HEK293 (cell line): ENCODE measurements at regions not wholly inside any gene's neighbourhood (a gene's known extent, or its start where the extent isn't known, plus 50 kb on each side); places are given as distances from the start of the nearest gene placed in this dataset.

Source experiments
- CTCF ChIA-PET: fragments of 350-600 bp; formaldehyde crosslinking; extraction: SDS; loops from one replicate; lab custom pipeline; 2021; ENCODE audit warnings: antibody characterized with exemption; lab: Yijun Ruan, JAX
- POLR2A ChIA-PET: fragments of 300-600 bp; formaldehyde crosslinking; extraction: SDS; loops from one replicate; lab custom pipeline; 2020; ENCODE audit warnings: antibody characterized with exemption, inconsistent platforms; lab: Yijun Ruan, JAX
- H3K27ac ChIP-seq: fragments of 200-500 bp; sonication (Bioruptor generic); 2 replicates; pipeline ENCODE4 v1.5.1; 2014; ENCODE audit warnings: low read depth, low read length, control low read depth, inconsistent platforms; ENCODE audit errors: extremely low read depth
- H3K36me3 ChIP-seq, 2 experiments: fragments of 200-500 bp in 1 of 2; sonication (Bioruptor generic) in 1 of 2; 1 replicate in 1 of 2; 2 replicates in 1 of 2; pipeline ENCODE4 v1.5.1; 2014 to 2017; ENCODE audit warnings: inconsistent platforms in 2 of 2, low read length in 2 of 2; ENCODE audit not compliant: control insufficient read depth in 2 of 2, insufficient read depth in 1 of 2
- H3K4me1 ChIP-seq: fragments of 200-500 bp; sonication (Bioruptor generic); 2 replicates; pipeline ENCODE4 v1.5.1; 2014; ENCODE audit warnings: mild to moderate bottlenecking, low read length, inconsistent platforms; ENCODE audit not compliant: control insufficient read depth, insufficient read depth
- H3K4me3 ChIP-seq: 2 replicates; pipeline ENCODE4 v1.5.1; 2011; ENCODE audit warnings: low read depth, mild to moderate bottlenecking, control low read depth, low read length, moderate library complexity
- H3K9me3 ChIP-seq: fragments of 200-500 bp; sonication (Bioruptor generic); 2 replicates; pipeline ENCODE4 v1.5.1; 2014; ENCODE audit warnings: low read depth, low read length, inconsistent platforms; ENCODE audit not compliant: control insufficient read depth, insufficient read depth
- EGR2 ChIP-seq: fragments of 450-650 bp; formaldehyde crosslinking; IDR thresholded peaks from 2 replicates; pipeline ENCODE4 v1.5.1; 2016; ENCODE audit warnings: low read depth, missing biosample characterization, missing genetic modification characterization
- HOXD13 ChIP-seq: sonication (generic); formaldehyde crosslinking; IDR thresholded peaks from 2 replicates; pipeline ENCODE4 v1.8.0; 2022; ENCODE audit warnings: missing genetic modification reagents, borderline replicate concordance
- TRIM28 ChIP-seq: IDR thresholded peaks from 2 replicates; pipeline ENCODE4 v1.6.1; 2011; ENCODE audit warnings: low read length, control low read depth, borderline replicate concordance
- ZNF114 ChIP-seq: fragments of 450-650 bp; formaldehyde crosslinking; IDR thresholded peaks from 2 replicates; pipeline ENCODE4 v1.5.0; 2017; ENCODE audit warnings: missing biosample characterization, missing genetic modification characterization
- ZNF16 ChIP-seq: fragments of 450-650 bp; formaldehyde crosslinking; IDR thresholded peaks from 2 replicates; pipeline ENCODE4 v1.5.1; 2016; ENCODE audit warnings: low read depth, missing biosample characterization, missing genetic modification characterization
- ZNF2 ChIP-seq: fragments of 450-650 bp; formaldehyde crosslinking; IDR thresholded peaks from 2 replicates; pipeline ENCODE4 v1.5.1; 2016; ENCODE audit warnings: missing biosample characterization, missing genetic modification characterization
- ZNF350 ChIP-seq: fragments of 450-650 bp; formaldehyde crosslinking; IDR thresholded peaks from 2 replicates; pipeline ENCODE4 v1.5.0; 2017; ENCODE audit warnings: missing biosample characterization, mild to moderate bottlenecking, missing genetic modification characterization
- ZNF510 ChIP-seq: fragments of 450-650 bp; formaldehyde crosslinking; IDR thresholded peaks from 2 replicates; pipeline ENCODE4 v1.5.1; 2018; ENCODE audit warnings: mild to moderate bottlenecking, missing genetic modification characterization, missing biosample characterization; ENCODE audit not compliant: insufficient replicate concordance
- ZNF571 ChIP-seq: fragments of 450-650 bp; formaldehyde crosslinking; IDR thresholded peaks from 2 replicates; pipeline ENCODE4 v1.5.0; 2017; ENCODE audit warnings: missing biosample characterization, missing genetic modification characterization
- ZNF621 ChIP-seq: fragments of 450-650 bp; formaldehyde crosslinking; IDR thresholded peaks from 2 replicates; pipeline ENCODE4 v1.5.1; 2017; ENCODE audit warnings: missing biosample characterization, missing genetic modification characterization
- ZNF623 ChIP-seq: fragments of 450-650 bp; formaldehyde crosslinking; IDR thresholded peaks from 2 replicates; pipeline ENCODE4 v1.5.1; 2016; ENCODE audit warnings: missing biosample characterization, missing genetic modification characterization
- ZNF664 ChIP-seq: fragments of 450-650 bp; formaldehyde crosslinking; IDR thresholded peaks from 2 replicates; pipeline ENCODE4 v1.5.1; 2016; ENCODE audit warnings: missing biosample characterization, missing genetic modification characterization
- ZNF830 ChIP-seq: fragments of 450-650 bp; IDR thresholded peaks from 2 replicates; pipeline ENCODE4 v1.5.0; 2018; ENCODE audit warnings: missing biosample characterization, missing genetic modification characterization, low read depth, mild to moderate bottlenecking, moderate library complexity
- ZNF837 ChIP-seq: fragments of 450-650 bp; formaldehyde crosslinking; IDR thresholded peaks from 2 replicates; pipeline ENCODE4 v1.5.1; 2016; ENCODE audit warnings: missing biosample characterization, missing genetic modification characterization
- TF ChIP-seq, protein P1 (sequence below): fragments of 450-650 bp; formaldehyde crosslinking; IDR thresholded peaks from 2 replicates; pipeline ENCODE4 v1.5.1; 2016; ENCODE audit warnings: missing biosample characterization, missing genetic modification characterization
- TF ChIP-seq, protein P2 (sequence below): fragments of 450-650 bp; formaldehyde crosslinking; IDR thresholded peaks from 2 replicates; pipeline ENCODE4 v1.5.1; 2016; ENCODE audit warnings: missing biosample characterization, missing genetic modification characterization, low read depth
- TF ChIP-seq, protein P3 (sequence below): fragments of 450-650 bp; formaldehyde crosslinking; IDR thresholded peaks from 2 replicates; pipeline ENCODE4 v1.5.1; 2016; ENCODE audit warnings: missing biosample characterization, missing genetic modification characterization
- TF ChIP-seq, protein P4 (sequence below): fragments of 450-650 bp; formaldehyde crosslinking; IDR thresholded peaks from 2 replicates; pipeline ENCODE4 v1.5.1; 2016; ENCODE audit warnings: missing biosample characterization, missing genetic modification characterization
- TF ChIP-seq, protein P5 (sequence below): fragments of 450-650 bp; formaldehyde crosslinking; IDR thresholded peaks from 2 replicates; pipeline ENCODE4 v1.5.1; 2017; ENCODE audit warnings: missing biosample characterization, missing genetic modification characterization
- TF ChIP-seq, protein P6 (sequence below): fragments of 450-650 bp; formaldehyde crosslinking; IDR thresholded peaks from 2 replicates; pipeline ENCODE4 v1.5.1; 2016; ENCODE audit warnings: missing biosample characterization, missing genetic modification characterization

DNA sequence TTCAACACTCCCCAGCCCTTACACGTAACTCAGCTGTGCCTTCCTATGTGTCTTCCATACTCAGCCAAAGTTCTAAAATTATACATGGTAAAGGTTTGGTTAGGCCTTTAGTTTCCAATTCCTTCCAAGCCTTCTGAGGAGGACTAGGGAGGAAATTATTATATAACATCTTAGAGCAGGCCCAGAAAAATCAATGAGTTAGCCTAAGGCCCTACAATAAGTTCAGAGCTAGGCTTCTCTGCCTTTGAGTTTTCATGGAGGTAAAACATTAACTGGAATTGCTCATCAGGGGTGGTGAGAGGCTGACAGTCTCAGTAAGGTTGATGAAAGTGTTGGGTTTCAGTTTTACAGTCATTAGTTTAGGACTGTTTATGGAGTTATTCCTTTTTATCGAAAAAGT lies 286.0 kb downstream of the ADGB start:
- Histone ChIP-seq H3K9me3 (no peaks in the 10 kb centered on the region), H3K36me3 (no peaks in the 10 kb centered on the region), H3K4me3 (no peak overlapping the region), H3K4me1 (no peaks in the 10 kb centered on the region), H3K27ac (no peak overlapping the region)
- CTCF ChIA-PET = interaction anchor here (0.5 kb wide), 1 partner anchor 48 kb away, joined by 3 read pairs; no protein-coding TSS in a partner anchor
- TF ChIP-seq, protein P1, sequence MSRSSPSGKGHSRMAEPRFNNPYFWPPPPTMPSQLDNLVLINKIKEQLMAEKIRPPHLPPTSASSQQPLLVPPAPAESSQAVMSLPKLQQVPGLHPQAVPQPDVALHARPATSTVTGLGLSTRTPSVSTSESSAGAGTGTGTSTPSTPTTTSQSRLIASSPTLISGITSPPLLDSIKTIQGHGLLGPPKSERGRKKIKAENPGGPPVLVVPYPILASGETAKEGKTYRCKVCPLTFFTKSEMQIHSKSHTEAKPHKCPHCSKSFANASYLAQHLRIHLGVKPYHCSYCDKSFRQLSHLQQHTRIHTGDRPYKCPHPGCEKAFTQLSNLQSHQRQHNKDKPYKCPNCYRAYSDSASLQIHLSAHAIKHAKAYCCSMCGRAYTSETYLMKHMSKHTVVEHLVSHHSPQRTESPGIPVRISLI (tag by site-specific recombination) = no peak
- TF ChIP-seq ZNF510 (tag by site-specific recombination) = no peak
- POLR2A ChIA-PET = no interaction called here

DNA sequence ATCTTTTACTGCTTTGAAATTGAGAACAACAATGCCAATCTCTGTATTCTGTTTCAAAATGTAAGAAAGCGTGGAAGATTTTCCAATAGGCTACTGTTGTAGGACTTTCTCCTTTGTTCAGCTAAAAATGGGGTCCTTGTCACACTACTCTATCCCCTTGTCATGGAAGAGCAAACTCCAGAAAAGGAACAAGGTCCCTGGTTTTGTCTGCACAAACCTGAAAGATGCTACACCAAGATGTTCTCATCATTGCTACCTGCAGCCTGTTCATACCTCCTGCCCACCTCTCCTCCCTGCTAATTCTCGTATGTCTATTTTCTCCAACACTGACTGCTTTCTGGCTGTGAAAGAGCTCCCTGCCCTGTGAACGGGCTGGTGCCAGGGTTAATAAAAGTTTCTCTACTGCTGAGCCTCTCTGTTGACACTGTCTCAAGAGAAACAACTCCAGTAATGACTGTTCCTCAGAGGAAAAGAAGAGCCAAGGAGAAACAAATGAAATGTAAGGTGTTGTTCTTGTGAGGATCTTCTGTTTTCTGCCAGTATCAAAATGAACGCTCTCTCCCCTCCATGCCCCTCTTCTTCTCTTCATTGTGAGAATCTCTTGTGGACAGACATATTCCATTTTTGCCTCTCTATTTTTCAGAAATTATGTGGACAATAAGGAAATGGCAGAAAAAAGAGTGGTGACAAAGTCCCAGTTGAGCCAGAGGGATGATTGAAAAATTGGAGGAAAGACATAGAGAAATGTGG lies 287.1 kb downstream of the ADGB start:
- CTCF ChIA-PET = interaction anchor here (0.5 to 1.5 kb wide), 3 partner anchors 18 to 511 kb away, joined by 3 to 4 read pairs (median 3); no protein-coding TSS in a partner anchor

DNA sequence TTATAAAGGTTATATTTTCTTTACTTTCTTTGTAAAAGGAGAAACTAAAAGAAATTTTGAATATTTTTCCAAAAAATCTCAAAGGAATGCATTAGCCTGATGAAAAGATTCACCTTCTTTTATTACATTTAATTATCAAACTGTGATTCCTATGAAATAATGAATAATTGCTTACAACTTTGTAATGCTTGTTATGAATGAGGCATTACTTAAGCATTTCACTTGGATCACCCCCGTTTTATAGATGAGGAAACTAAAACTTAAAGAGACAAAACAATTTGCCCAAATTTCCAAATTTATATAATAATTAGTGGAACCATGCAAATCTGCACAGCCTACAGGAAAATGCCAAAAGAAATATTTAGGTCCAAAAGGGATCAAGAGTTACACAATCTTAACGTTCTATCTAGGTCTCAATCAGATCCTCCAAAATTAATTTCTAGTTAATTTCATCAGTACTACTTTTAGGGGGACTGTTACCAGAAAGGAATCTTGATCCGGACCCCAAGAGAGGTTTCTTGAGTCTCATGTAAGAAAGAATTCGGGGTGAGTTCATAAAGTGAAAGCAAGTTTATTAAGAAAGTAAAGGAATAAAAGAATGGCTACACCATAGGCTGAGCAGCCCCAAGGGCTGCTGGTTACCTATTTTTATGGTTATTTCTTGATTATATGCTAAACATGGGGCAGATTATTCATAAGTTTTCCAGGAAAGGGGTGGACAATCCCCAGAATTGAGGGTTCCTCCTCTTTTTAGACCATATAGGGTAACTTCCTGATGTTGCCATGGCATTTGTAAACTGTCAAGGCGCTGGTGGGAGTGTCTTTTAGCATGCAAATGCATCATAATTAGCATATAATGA lies 288.0 kb downstream of the ADGB start:
- POLR2A ChIA-PET = no interaction called here
- CTCF ChIA-PET = interaction anchor here (0.6 to 1.5 kb wide), 2 partner anchors 17 to 510 kb away, joined by 3 to 4 read pairs; no protein-coding TSS in a partner anchor
- Histone ChIP-seq H3K27ac (no peak overlapping the region), H3K4me1 (no peaks in the 10 kb centered on the region), H3K9me3 (no peaks in the 10 kb centered on the region), H3K36me3 (no peaks in the 10 kb centered on the region), H3K4me3 (no peak overlapping the region)
- TF ChIP-seq ZNF621 (no peak), ZNF837 (tag by site-specific recombination) (no peak), ZNF830 (tag by site-specific recombination) (no peak), EGR2 (tag by site-specific recombination) (no peak), ZNF571 (tag by site-specific recombination) (no peak), HOXD13 (no peak), TRIM28 (no peak), ZNF16 (tag by site-specific recombination) (no peak)
- TF ChIP-seq, protein P2, sequence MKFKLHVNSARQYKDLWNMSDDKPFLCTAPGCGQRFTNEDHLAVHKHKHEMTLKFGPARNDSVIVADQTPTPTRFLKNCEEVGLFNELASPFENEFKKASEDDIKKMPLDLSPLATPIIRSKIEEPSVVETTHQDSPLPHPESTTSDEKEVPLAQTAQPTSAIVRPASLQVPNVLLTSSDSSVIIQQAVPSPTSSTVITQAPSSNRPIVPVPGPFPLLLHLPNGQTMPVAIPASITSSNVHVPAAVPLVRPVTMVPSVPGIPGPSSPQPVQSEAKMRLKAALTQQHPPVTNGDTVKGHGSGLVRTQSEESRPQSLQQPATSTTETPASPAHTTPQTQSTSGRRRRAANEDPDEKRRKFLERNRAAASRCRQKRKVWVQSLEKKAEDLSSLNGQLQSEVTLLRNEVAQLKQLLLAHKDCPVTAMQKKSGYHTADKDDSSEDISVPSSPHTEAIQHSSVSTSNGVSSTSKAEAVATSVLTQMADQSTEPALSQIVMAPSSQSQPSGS (tag by site-specific recombination) = no peak
- TF ChIP-seq, protein P3, sequence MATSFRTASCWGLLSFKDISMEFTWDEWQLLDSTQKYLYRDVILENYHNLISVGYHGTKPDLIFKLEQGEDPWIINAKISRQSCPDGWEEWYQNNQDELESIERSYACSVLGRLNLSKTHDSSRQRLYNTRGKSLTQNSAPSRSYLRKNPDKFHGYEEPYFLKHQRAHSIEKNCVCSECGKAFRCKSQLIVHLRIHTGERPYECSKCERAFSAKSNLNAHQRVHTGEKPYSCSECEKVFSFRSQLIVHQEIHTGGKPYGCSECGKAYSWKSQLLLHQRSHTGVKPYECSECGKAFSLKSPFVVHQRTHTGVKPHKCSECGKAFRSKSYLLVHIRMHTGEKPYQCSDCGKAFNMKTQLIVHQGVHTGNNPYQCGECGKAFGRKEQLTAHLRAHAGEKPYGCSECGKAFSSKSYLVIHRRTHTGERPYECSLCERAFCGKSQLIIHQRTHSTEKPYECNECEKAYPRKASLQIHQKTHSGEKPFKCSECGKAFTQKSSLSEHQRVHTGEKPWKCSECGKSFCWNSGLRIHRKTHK = no peak
- TF ChIP-seq, protein P4, sequence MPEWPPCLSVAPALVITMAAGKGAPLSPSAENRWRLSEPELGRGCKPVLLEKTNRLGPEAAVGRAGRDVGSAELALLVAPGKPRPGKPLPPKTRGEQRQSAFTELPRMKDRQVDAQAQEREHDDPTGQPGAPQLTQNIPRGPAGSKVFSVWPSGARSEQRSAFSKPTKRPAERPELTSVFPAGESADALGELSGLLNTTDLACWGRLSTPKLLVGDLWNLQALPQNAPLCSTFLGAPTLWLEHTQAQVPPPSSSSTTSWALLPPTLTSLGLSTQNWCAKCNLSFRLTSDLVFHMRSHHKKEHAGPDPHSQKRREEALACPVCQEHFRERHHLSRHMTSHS = no peak

More for the DNA sequence above, 287.1 kb downstream of the ADGB start:
- H3K4me3 ChIP-seq = no peak overlapping the region
- H3K27ac ChIP-seq = no peak overlapping the region
- POLR2A ChIA-PET = no interaction called here
- no peaks in the 10 kb centered on the region for H3K4me1 ChIP-seq
- H3K36me3 ChIP-seq = no peaks in the 10 kb centered on the region
- H3K9me3 ChIP-seq = no peaks in the 10 kb centered on the region
- TF ChIP-seq, protein P5, sequence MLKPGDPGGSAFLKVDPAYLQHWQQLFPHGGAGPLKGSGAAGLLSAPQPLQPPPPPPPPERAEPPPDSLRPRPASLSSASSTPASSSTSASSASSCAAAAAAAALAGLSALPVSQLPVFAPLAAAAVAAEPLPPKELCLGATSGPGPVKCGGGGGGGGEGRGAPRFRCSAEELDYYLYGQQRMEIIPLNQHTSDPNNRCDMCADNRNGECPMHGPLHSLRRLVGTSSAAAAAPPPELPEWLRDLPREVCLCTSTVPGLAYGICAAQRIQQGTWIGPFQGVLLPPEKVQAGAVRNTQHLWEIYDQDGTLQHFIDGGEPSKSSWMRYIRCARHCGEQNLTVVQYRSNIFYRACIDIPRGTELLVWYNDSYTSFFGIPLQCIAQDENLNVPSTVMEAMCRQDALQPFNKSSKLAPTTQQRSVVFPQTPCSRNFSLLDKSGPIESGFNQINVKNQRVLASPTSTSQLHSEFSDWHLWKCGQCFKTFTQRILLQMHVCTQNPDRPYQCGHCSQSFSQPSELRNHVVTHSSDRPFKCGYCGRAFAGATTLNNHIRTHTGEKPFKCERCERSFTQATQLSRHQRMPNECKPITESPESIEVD (tag by site-specific recombination) = no peak
- TF ChIP-seq ZNF2 (tag by site-specific recombination) (no peak), ZNF837 (tag by site-specific recombination) (no peak), ZNF664 (no peak), ZNF350 (tag by site-specific recombination) (no peak), ZNF623 (no peak), ZNF114 (no peak)
- TF ChIP-seq, protein P6, sequence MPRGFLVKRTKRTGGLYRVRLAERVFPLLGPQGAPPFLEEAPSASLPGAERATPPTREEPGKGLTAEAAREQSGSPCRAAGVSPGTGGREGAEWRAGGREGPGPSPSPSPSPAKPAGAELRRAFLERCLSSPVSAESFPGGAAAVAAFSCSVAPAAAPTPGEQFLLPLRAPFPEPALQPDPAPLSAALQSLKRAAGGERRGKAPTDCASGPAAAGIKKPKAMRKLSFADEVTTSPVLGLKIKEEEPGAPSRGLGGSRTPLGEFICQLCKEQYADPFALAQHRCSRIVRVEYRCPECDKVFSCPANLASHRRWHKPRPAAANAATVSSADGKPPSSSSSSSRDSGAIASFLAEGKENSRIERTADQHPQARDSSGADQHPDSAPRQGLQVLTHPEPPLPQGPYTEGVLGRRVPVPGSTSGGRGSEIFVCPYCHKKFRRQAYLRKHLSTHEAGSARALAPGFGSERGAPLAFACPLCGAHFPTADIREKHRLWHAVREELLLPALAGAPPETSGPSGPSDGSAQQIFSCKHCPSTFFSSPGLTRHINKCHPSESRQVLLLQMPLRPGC (tag by site-specific recombination) = no peak
